Thymus (tissue), 11 donors: ENCODE measurements at regions not wholly inside any gene's neighbourhood (a gene's known extent, or its start where the extent isn't known, plus 50 kb on each side); places are given as distances from the start of the nearest gene placed in this dataset.

Experiments used
- DNase-seq, 9 donors: peaks; one replicate each; pipeline ENCODE4 v3.0.0-alpha.2; 2013; ENCODE audit warnings: low spot score in 9 of 9, low read depth in 6 of 9, missing footprints in 1 of 9
- H3K27ac ChIP-seq, 2 donors: one replicate each; pipeline ENCODE4 v1.5.1; 2013; ENCODE audit warnings: control low read depth in 1 of 2, low read depth in 1 of 2, low read length in 1 of 2, mild to moderate bottlenecking in 1 of 2, moderate library complexity in 1 of 2
- H3K27me3 ChIP-seq, 2 donors: one replicate each; pipeline ENCODE4 v1.5.1; 2013; ENCODE audit warnings: low read length in 1 of 2; ENCODE audit not compliant: control insufficient read depth in 2 of 2, insufficient read depth in 1 of 2
- H3K36me3 ChIP-seq, 2 donors: one replicate each; pipeline ENCODE4 v1.5.1; 2013; ENCODE audit warnings: low read length in 1 of 2, mild to moderate bottlenecking in 1 of 2, moderate library complexity in 1 of 2; ENCODE audit not compliant: control insufficient read depth in 2 of 2, insufficient read depth in 2 of 2
- H3K4me1 ChIP-seq, 2 donors: one replicate each; pipeline ENCODE4 v1.5.1; 2013; ENCODE audit warnings: low read length in 2 of 2; ENCODE audit not compliant: control insufficient read depth in 2 of 2, insufficient read depth in 2 of 2
- H3K4me3 ChIP-seq, 2 donors: one replicate each; pipeline ENCODE4 v1.5.1; 2013; ENCODE audit warnings: low read length in 2 of 2, control low read depth in 1 of 2, mild to moderate bottlenecking in 1 of 2
- H3K9me3 ChIP-seq, 2 donors: one replicate each; pipeline ENCODE4 v1.5.1; 2013; ENCODE audit warnings: low read length in 1 of 2, mild to moderate bottlenecking in 1 of 2; ENCODE audit not compliant: control insufficient read depth in 2 of 2, insufficient read depth in 1 of 2
- WGBS: extraction: QIAGEN DNeasy Blood & Tissue Kit; methylation state at CpG from one replicate; pipeline ENCODE4 v1.1.7; 2013; 5-methylcytosine and 5-hydroxymethylcytosine counted together
- donor health status: healthy.

- Histone ChIP-seq H3K4me3 (no peak overlapping the region), H3K27ac (no peak overlapping the region), H3K36me3 (no peaks in the 10 kb centered on the region), H3K9me3 (no peaks in the 10 kb centered on the region), H3K4me1 (peaks cover 4 to 14% of the 10 kb centered on the region in 2 donors), H3K27me3 (no peaks in the 10 kb centered on the region)
- 93% methylated on average over 7 of the region's 7 CpGs for WGBS
- DNase-seq: no peak
Observed at GRCh38 chr5:125010356-125010755, 263.9 kb upstream of the ZNF608 start.

GRCh38 chr5:125011014-125011413 is 264.6 kb upstream of the ZNF608 start:
- Histone ChIP-seq H3K36me3 (no peaks in the 10 kb centered on the region), H3K4me1 (peaks cover 4 to 12% of the 10 kb centered on the region in 2 donors), H3K27me3 (no peaks in the 10 kb centered on the region), H3K9me3 (no peaks in the 10 kb centered on the region), H3K27ac (no peak overlapping the region), H3K4me3 (no peak overlapping the region)
- DNase-seq: no peak
- 96% methylated on average over 5 of the region's 5 CpGs for WGBS

- H3K4me1 ChIP-seq: peaks cover under 1 to 8% of the 10 kb centered on the region in 2 donors
- H3K9me3 ChIP-seq: no peaks in the 10 kb centered on the region
- H3K27me3 ChIP-seq: no peaks in the 10 kb centered on the region
- H3K4me3 ChIP-seq: no peak overlapping the region
- no peak for DNase-seq
- H3K27ac ChIP-seq: no peak overlapping the region
- WGBS: 92% methylated on average over 2 of the region's 2 CpGs
- H3K36me3 ChIP-seq: no peaks in the 10 kb centered on the region
Observed at GRCh38 chr5:125011419-125011818, 265.0 kb upstream of the ZNF608 start.

GRCh38 chr5:125011947-125012346 is 265.5 kb upstream of the ZNF608 start:
- no peak overlapping the region for H3K4me3 ChIP-seq
- DNase-seq: no peak
- H3K9me3 ChIP-seq: no peaks in the 10 kb centered on the region
- H3K4me1 ChIP-seq: peaks cover 0 to 2% of the 10 kb centered on the region in 2 donors
- WGBS: 57% methylated on average over 4 of the region's 4 CpGs
- H3K36me3 ChIP-seq: no peaks in the 10 kb centered on the region
- no peak overlapping the region for H3K27ac ChIP-seq
- no peaks in the 10 kb centered on the region for H3K27me3 ChIP-seq

GRCh38 chr5:125012727-125013451 is 266.4 kb upstream of the ZNF608 start:
- no peaks in the 10 kb centered on the region for H3K9me3 ChIP-seq
- no peak overlapping the region for H3K27ac ChIP-seq
- no peaks in the 10 kb centered on the region for H3K27me3 ChIP-seq
- 80% methylated on average over 7 of the region's 7 CpGs for WGBS
- no peak for DNase-seq
- no peak overlapping the region for H3K4me3 ChIP-seq
- H3K4me1 ChIP-seq: no peaks in the 10 kb centered on the region
- no peaks in the 10 kb centered on the region for H3K36me3 ChIP-seq

- H3K9me3 ChIP-seq: no peaks in the 10 kb centered on the region
- no peaks in the 10 kb centered on the region for H3K36me3 ChIP-seq
- H3K27ac ChIP-seq: no peak overlapping the region
- no peaks in the 10 kb centered on the region for H3K4me1 ChIP-seq
- H3K4me3 ChIP-seq: no peak overlapping the region
- DNase-seq: no peak
- 86% methylated on average over 1 of the region's 1 CpG for WGBS
- H3K27me3 ChIP-seq: no peaks in the 10 kb centered on the region
Observed at GRCh38 chr5:125014202-125014601, 267.8 kb upstream of the ZNF608 start.

GRCh38 chr5:125017796-125018195 is 271.4 kb upstream of the ZNF608 start:
- no peaks in the 10 kb centered on the region for H3K4me1 ChIP-seq
- H3K27ac ChIP-seq: no peak overlapping the region
- no peak for DNase-seq
- no peaks in the 10 kb centered on the region for H3K9me3 ChIP-seq
- no peaks in the 10 kb centered on the region for H3K27me3 ChIP-seq
- no peaks in the 10 kb centered on the region for H3K36me3 ChIP-seq
- no peak overlapping the region for H3K4me3 ChIP-seq
- WGBS: 97% methylated on average over 1 of the region's 1 CpG

GRCh38 chr5:125023673-125024072 is 277.2 kb upstream of the ZNF608 start:
- no peaks in the 10 kb centered on the region for H3K4me1 ChIP-seq
- H3K9me3 ChIP-seq: no peaks in the 10 kb centered on the region
- WGBS: 78% methylated on average over 6 of the region's 6 CpGs
- DNase-seq: no peak
- no peaks in the 10 kb centered on the region for H3K27me3 ChIP-seq
- H3K36me3 ChIP-seq: no peaks in the 10 kb centered on the region
- no peak overlapping the region for H3K27ac ChIP-seq
- H3K4me3 ChIP-seq: no peak overlapping the region

- no peaks in the 10 kb centered on the region for H3K9me3 ChIP-seq
- no peak overlapping the region for H3K4me3 ChIP-seq
- 92% methylated on average over 6 of the region's 6 CpGs for WGBS
- H3K4me1 ChIP-seq: no peaks in the 10 kb centered on the region
- H3K36me3 ChIP-seq: no peaks in the 10 kb centered on the region
- no peaks in the 10 kb centered on the region for H3K27me3 ChIP-seq
- H3K27ac ChIP-seq: no peak overlapping the region
- DNase-seq: no peak
Observed at GRCh38 chr5:125026867-125027731, 280.7 kb upstream of the ZNF608 start.
